GM12864 (cell line): ENCODE measurements at regions not wholly inside any gene's neighbourhood (a gene's known extent, or its start where the extent isn't known, plus 50 kb on each side); places are given as distances from the start of the nearest gene placed in this dataset.
"Not testable (repeated sequence)": the region's sequence is repeated elsewhere in the genome, so short reads cannot be mapped to it uniquely, and the experiment has no call there.

Source experiments
- DNase-seq: peaks from one replicate; pipeline ENCODE4 v3.0.0-alpha.2; 2011; ENCODE audit warnings: low read depth
- H3K4me3 ChIP-seq: 2 replicates; pipeline ENCODE4 v1.5.1; 2011; ENCODE audit warnings: mild to moderate bottlenecking, low read depth, low read length, control low read depth
- TF ChIP-seq, protein P1 (sequence below): IDR thresholded peaks from 2 replicates; pipeline ENCODE4 v1.5.1; 2011; ENCODE audit warnings: low read depth, mild to moderate bottlenecking, moderate library complexity, low read length, control low read depth, inconsistent platforms; ENCODE audit errors: missing control alignments

GRCh38 chr13:21246761-21247452 is 70.4 kb downstream of the MRPL57 start:
- no peak for DNase-seq
- H3K4me3 ChIP-seq: no peak overlapping the region
- TF ChIP-seq, protein P1, sequence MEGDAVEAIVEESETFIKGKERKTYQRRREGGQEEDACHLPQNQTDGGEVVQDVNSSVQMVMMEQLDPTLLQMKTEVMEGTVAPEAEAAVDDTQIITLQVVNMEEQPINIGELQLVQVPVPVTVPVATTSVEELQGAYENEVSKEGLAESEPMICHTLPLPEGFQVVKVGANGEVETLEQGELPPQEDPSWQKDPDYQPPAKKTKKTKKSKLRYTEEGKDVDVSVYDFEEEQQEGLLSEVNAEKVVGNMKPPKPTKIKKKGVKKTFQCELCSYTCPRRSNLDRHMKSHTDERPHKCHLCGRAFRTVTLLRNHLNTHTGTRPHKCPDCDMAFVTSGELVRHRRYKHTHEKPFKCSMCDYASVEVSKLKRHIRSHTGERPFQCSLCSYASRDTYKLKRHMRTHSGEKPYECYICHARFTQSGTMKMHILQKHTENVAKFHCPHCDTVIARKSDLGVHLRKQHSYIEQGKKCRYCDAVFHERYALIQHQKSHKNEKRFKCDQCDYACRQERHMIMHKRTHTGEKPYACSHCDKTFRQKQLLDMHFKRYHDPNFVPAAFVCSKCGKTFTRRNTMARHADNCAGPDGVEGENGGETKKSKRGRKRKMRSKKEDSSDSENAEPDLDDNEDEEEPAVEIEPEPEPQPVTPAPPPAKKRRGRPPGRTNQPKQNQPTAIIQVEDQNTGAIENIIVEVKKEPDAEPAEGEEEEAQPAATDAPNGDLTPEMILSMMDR: no peak

DNA sequence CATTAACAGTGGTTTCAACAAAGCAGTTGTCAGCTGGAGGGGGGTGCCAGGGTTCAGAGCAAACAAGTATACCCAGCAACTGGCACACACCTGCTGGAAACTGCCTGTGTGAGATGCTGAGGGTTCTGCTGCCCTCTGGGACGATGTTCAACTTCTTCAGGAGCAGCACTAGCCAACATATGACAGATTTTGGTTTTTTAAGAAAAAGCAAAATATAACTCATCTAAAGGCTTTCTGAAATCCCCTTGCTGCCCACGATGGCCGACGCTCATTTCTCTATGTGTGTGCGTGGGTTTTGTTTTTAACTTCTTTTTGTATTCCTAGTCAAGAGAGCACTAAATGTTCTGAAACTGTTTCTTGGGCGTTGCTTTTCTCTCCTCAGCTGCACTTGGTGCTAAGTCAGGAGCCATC is 79.9 kb downstream of the MRPL57 start:
- TF ChIP-seq, protein P1: no peak
- no peak for DNase-seq
- no peak overlapping the region for H3K4me3 ChIP-seq

DNA sequence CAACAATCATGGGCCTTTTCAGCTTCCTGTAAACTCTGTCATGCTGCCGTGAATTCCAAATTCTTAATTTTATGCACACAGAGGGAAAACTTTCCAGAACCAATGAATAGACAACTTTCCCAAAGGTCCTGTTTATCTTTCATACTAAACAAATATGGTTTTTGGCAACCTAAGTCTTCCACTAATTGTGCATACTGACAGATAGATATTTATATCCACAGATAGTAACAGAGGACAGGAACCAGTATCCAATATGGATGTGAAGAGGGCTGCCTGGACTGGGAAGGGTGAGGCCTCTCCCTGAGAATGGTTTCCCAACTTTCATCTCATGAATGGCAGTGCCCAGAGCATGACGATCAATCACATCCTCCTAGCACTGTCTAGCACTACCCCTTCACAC is 80.4 kb downstream of the MRPL57 start:
- DNase-seq: no peak
- TF ChIP-seq, protein P1: no peak
- H3K4me3 ChIP-seq: no peak overlapping the region

DNA sequence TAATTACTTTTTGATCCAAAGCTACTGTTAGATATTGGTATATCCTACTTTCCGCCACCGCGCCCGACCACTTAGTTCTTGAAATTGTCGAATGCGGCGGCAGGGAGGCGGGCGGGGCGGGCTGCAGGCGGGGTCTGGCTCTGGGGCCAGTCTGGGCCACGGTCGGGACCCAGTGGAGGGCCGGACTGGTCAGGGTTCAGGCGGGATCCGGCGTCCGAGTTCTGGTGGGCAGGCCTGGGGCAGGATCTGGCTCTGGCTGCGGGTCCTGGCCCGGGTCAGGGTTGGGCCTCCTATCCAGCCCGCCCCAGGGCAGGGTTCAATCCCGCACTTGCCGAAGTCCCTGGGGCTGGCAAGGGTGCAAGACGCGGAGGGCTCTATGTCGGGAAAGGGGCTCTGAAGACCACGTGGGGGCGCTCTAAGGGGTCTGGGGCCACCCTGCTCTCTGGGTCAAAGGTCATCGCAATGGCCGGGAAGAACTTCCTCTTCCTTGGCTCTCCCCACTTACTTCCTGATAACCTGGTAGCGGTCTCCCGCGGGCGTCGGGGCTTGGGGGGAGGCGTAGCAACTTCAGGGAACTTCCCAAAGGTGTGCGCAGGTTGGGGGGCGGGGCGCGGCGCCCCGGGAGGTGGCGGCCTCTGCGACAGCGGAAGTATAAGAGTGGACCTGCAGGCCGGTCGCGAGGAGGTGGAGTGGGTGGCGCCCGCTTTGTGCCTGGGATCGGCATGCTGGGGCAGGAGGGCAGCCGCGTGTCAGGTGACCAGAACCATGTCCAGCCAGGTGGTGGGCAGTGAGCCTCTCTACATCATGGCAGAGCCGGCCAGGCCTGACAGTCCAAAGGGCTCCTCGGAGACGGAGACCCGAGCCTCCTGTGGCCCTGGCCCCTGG is 83.4 kb downstream of the MRPL57 start:
- TF ChIP-seq, protein P1: no peak
- DNase-seq: no peak
- no peak overlapping the region for H3K4me3 ChIP-seq

GRCh38 chr13:21260561-21261290 is 84.3 kb downstream of the MRPL57 start:
- H3K4me3 ChIP-seq, DNase-seq: not testable (repeated sequence)

- not testable (repeated sequence) for DNase-seq
These were observed 85.2 kb downstream of the MRPL57 start for GRCh38 chr13:21261487-21262216.

GRCh38 chr13:21263909-21264308 is 87.5 kb downstream of the MRPL57 start:
- H3K4me3 ChIP-seq, DNase-seq: not testable (repeated sequence)

More at GRCh38 chr13:21261487-21262216, 85.2 kb downstream of the MRPL57 start:
- not testable (repeated sequence) for H3K4me3 ChIP-seq

DNA sequence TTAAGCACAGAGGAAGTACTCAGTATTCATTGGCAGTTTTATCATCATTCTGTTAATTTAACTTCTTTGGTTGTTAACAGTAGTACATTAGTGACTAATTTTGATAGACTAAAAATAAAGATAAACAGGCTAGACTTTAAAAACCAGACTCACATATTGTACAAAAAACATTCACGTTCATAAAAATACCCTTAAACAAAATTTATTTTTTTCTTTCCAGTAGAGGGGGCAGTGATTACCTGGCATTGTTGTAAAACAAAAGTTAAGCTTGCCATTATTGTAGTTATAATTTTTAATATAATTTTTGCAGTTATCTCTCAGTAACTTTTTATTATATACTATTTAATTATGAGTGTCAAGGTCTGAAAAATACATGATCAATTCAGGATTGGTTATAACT is 92.0 kb downstream of the MRPL57 start:
- not testable (repeated sequence) for DNase-seq, H3K4me3 ChIP-seq

GRCh38 chr13:21272439-21272838 is 96.0 kb downstream of the MRPL57 start:
- DNase-seq: not testable (repeated sequence)

DNA sequence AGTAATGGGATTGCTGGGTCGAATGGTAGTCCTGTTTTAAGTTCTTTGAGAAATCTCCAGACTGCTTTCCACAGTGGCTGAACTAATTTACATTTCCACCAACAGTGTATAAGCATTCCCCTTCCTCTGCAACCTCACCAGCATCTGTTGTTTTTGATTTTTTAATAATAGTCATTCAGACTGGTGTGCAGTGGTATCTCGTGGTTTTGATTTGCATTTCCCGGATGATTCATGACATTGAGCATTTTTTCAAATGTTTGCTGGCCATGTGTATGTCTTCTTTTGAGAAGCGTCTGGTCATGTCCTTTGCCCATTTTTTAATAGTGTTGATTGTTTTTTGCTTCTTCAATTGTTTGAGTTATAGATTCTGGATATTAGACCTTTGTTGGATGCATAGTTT is 98.0 kb downstream of the MRPL57 start:
- DNase-seq, H3K4me3 ChIP-seq: not testable (repeated sequence)

More at GRCh38 chr13:21272439-21272838, 96.0 kb downstream of the MRPL57 start:
- not testable (repeated sequence) for H3K4me3 ChIP-seq
